ENCODE measurements at regions not wholly inside any gene's neighbourhood (a gene's known extent, or its start where the extent isn't known, plus 50 kb on each side); places are given as distances from the start of the nearest gene placed in this dataset.

GRCh38 chr1:220954321-220955075 lies 75.3 kb downstream of the HLX start:
- no peak for TF ChIP-seq CTCF (IDR thresholded peaks at IDR 0.05)
- no peak for DNase-seq (ENCODE audit: low spot score)
- Mint-ChIP-seq H3K36me3 (ENCODE audit: low read depth) (no peaks in the 10 kb centered on the region), H3K4me3 (ENCODE audit: unreplicated experiment) (no peak overlapping the region), H3K4me1 (ENCODE audit: low read depth) (no peaks in the 10 kb centered on the region), H3K27me3 (ENCODE audit: low read depth) (peaks cover 2% of the 10 kb centered on the region), H3K9me3 (ENCODE audit: low read depth) (peaks cover 9% of the 10 kb centered on the region), H3K27ac (ENCODE audit: unreplicated experiment) (no peak overlapping the region)

DNA sequence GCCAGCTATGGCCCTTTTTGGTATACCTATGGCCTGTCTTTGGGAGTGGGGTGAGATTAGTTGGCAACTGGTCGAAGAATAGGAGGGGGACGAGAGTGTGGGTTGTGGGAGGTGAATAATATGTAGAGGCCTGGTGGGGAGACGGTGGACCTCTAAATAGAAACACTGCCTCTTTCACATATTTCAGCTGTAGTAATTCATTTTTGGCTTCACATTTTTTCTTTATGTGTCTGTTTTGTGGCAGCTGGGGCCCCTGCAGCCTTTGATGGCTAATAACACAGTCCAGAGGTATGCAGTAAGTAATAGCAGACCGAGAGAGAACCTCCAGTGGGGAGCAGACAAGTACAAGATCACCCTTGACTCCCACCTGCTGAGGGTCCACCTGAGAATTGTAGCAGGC lies 75.9 kb downstream of the HLX start:
- H3K9me3 Mint-ChIP-seq (ENCODE audit: low read depth) = peaks cover 7% of the 10 kb centered on the region

DNA sequence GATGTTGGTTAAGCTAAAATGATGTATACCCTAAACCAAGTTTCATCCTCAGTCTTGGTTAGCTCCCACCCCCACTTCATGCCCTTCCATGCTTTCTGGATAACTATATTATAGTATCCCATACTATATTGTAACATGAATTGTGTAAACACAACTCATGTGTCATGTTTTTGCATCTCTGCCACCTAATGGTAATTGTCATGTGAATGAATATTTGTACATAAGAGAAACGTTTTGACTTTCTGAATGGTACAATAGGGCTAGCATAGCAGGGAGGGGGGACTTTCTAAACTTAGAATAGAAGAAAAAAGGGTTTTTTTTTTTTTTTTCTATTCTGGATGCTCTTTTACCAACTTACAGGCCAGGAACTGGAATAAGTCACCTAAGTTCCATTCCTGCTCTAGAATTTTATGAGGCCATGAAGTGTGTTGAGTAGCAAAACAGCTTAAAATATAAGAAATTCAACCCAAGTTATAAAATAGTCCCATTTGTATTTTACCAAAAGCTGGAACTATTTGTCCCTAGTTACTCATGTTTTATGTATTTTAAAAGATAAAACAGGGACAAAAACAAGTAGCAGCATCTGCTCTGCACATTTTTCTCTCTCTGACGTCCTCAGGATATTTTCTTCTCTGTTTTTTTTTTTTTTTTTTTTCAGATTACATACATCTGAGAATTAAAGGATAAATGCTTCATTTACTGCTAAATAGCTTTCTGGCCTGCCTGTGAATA lies 77.4 kb downstream of the HLX start:
- DNase-seq (ENCODE audit: low spot score) = no peak
- Mint-ChIP-seq H3K36me3 (ENCODE audit: low read depth) (no peaks in the 10 kb centered on the region), H3K9me3 (ENCODE audit: low read depth) (peaks cover 4% of the 10 kb centered on the region), H3K27ac (ENCODE audit: unreplicated experiment) (no peak overlapping the region), H3K4me1 (ENCODE audit: low read depth) (no peaks in the 10 kb centered on the region), H3K4me3 (ENCODE audit: unreplicated experiment) (no peak overlapping the region), H3K27me3 (ENCODE audit: low read depth) (peaks cover 4% of the 10 kb centered on the region)
- TF ChIP-seq CTCF (IDR thresholded peaks at IDR 0.05) = no peak

More for the DNA sequence above, 75.9 kb downstream of the HLX start:
- Mint-ChIP-seq H3K4me3 (ENCODE audit: unreplicated experiment) (no peak overlapping the region), H3K27me3 (ENCODE audit: low read depth) (peaks cover 4% of the 10 kb centered on the region), H3K27ac (ENCODE audit: unreplicated experiment) (no peak overlapping the region), H3K36me3 (ENCODE audit: low read depth) (no peaks in the 10 kb centered on the region), H3K4me1 (ENCODE audit: low read depth) (no peaks in the 10 kb centered on the region)
- DNase-seq (ENCODE audit: low spot score) = no peak
- no peak for TF ChIP-seq CTCF (IDR thresholded peaks at IDR 0.05)

- Mint-ChIP-seq H3K27me3 (ENCODE audit: low read depth) (peaks cover 4% of the 10 kb centered on the region), H3K27ac (ENCODE audit: unreplicated experiment) (no peak overlapping the region), H3K4me1 (ENCODE audit: low read depth) (no peaks in the 10 kb centered on the region), H3K4me3 (ENCODE audit: unreplicated experiment) (no peak overlapping the region), H3K36me3 (ENCODE audit: low read depth) (no peaks in the 10 kb centered on the region), H3K9me3 (ENCODE audit: low read depth) (peaks cover 4% of the 10 kb centered on the region)
- TF ChIP-seq CTCF (IDR thresholded peaks at IDR 0.05) = no peak
- DNase-seq (ENCODE audit: low spot score) = no peak
These were observed 78.0 kb downstream of the HLX start for GRCh38 chr1:220957233-220957605.

GRCh38 chr1:220958234-220958633 lies 79.0 kb downstream of the HLX start:
- Mint-ChIP-seq H3K27me3 (ENCODE audit: low read depth) (peaks cover 4% of the 10 kb centered on the region), H3K4me1 (ENCODE audit: low read depth) (no peaks in the 10 kb centered on the region), H3K36me3 (ENCODE audit: low read depth) (no peaks in the 10 kb centered on the region), H3K4me3 (ENCODE audit: unreplicated experiment) (no peak overlapping the region), H3K27ac (ENCODE audit: unreplicated experiment) (no peak overlapping the region), H3K9me3 (ENCODE audit: low read depth) (peaks cover 6% of the 10 kb centered on the region)
- no peak for TF ChIP-seq CTCF (IDR thresholded peaks at IDR 0.05)
- no peak for DNase-seq (ENCODE audit: low spot score)
